GM23338 (cell line): ENCODE measurements at regions not wholly inside any gene's neighbourhood (a gene's known extent, or its start where the extent isn't known, plus 50 kb on each side); places are given as distances from the start of the nearest gene placed in this dataset.

Source experiments
- ATAC-seq: fragments of 200-7000 bp; cut with Tn5 transposase; 3 replicates; pipeline ENCODE4 v1.9.1; 2020
- DNase-seq: peaks from one replicate; pipeline ENCODE4 v3.0.0-alpha.2; 2015; ENCODE audit warnings: low spot score
- H2AFZ ChIP-seq: fragments of 200-600 bp; sonication (generic); 2 replicates; pipeline ENCODE4 v1.8.0; 2016; ENCODE audit warnings: antibody characterized with exemption, mild to moderate bottlenecking, moderate library complexity
- H3F3A ChIP-seq: fragments of 200-600 bp; sonication (generic); replicated peaks from 2 replicates; pipeline ENCODE4 v1.8.0; 2017; ENCODE audit warnings: antibody characterized with exemption, mixed run types, low read depth
- H3K27ac ChIP-seq: fragments of 200-600 bp; sonication (generic); 2 replicates; pipeline ENCODE4 v1.6.1; 2016; ENCODE audit warnings: low read depth
- H3K27me3 ChIP-seq: fragments of 200-600 bp; sonication (generic); 2 replicates; pipeline ENCODE4 v1.8.0; 2016; ENCODE audit warnings: mild to moderate bottlenecking, mixed run types, moderate library complexity; ENCODE audit not compliant: insufficient read depth
- H3K36me3 ChIP-seq: fragments of 200-600 bp; sonication (generic); 2 replicates; pipeline ENCODE4 v1.8.0; 2016; ENCODE audit warnings: mild to moderate bottlenecking; ENCODE audit not compliant: insufficient read depth
- H3K4me1 ChIP-seq: fragments of 200-600 bp; sonication (generic); 2 replicates; pipeline ENCODE4 v1.8.0; 2016; ENCODE audit warnings: mild to moderate bottlenecking, moderate library complexity; ENCODE audit not compliant: insufficient read depth
- H3K4me2 ChIP-seq: fragments of 200-600 bp; sonication (generic); 2 replicates; pipeline ENCODE4 v1.7.1; 2017; ENCODE audit warnings: mixed run types
- H3K4me3 ChIP-seq: fragments of 200-600 bp; sonication (generic); 2 replicates; pipeline ENCODE4 v1.6.1; 2016; ENCODE audit warnings: mixed run types
- H3K79me2 ChIP-seq: fragments of 200-600 bp; sonication (generic); replicated peaks from 2 replicates; pipeline ENCODE4 v1.8.0; 2017; ENCODE audit warnings: mild to moderate bottlenecking; ENCODE audit not compliant: insufficient read depth
- H3K9me2 ChIP-seq: fragments of 200-600 bp; sonication (generic); 2 replicates; pipeline ENCODE4 v1.8.0; 2017; ENCODE audit not compliant: insufficient read depth
- H4K20me1 ChIP-seq: fragments of 200-600 bp; sonication (generic); replicated peaks from 2 replicates; pipeline ENCODE4 v1.8.0; 2017; ENCODE audit warnings: mild to moderate bottlenecking; ENCODE audit not compliant: insufficient read depth
- H3K27ac Mint-ChIP-seq: 2 replicates; pipeline ENCODE4 v1.8.0; 2020; ENCODE audit warnings: inconsistent platforms, mild to moderate bottlenecking, moderate library complexity, mixed read lengths
- H3K27me3 Mint-ChIP-seq: 3 replicates; pipeline ENCODE4 v1.8.0; 2022; ENCODE audit warnings: low read depth, mild to moderate bottlenecking, moderate library complexity, mixed read lengths, inconsistent platforms; ENCODE audit not compliant: insufficient read depth, poor library complexity
- H3K36me3 Mint-ChIP-seq: 3 replicates; pipeline ENCODE4 v1.8.0; 2021; ENCODE audit warnings: low read depth, mild to moderate bottlenecking, inconsistent platforms, moderate library complexity, mixed read lengths
- H3K4me1 Mint-ChIP-seq: 3 replicates; pipeline ENCODE4 v1.8.0; 2020; ENCODE audit warnings: mild to moderate bottlenecking, inconsistent platforms, mixed read lengths
- H3K4me3 Mint-ChIP-seq: 3 replicates; pipeline ENCODE4 v1.8.0; 2021; ENCODE audit warnings: moderate library complexity, mild to moderate bottlenecking, inconsistent platforms, mixed read lengths
- H3K9me3 Mint-ChIP-seq: 3 replicates; pipeline ENCODE4 v1.8.0; 2020; ENCODE audit warnings: moderate library complexity, mild to moderate bottlenecking, inconsistent platforms, mixed read lengths
- CREB1 ChIP-seq: fragments of 250-450 bp; sonication (Bioruptor Pico); IDR thresholded peaks from 2 replicates; pipeline ENCODE4 v1.5.0; 2020; ENCODE audit warnings: low read depth, mild to moderate bottlenecking, moderate library complexity
- CTCF ChIP-seq, 2 experiments: fragments of 200-600 bp in 1 of 2; sonication (generic) in 1 of 2; conservative IDR thresholded peaks; 2 replicates each; pipeline versions ENCODE4 v1.5.1 to v1.6.1; 2016 to 2017; ENCODE audit warnings: antibody characterized with exemption in 2 of 2, low read depth in 2 of 2, mild to moderate bottlenecking in 2 of 2, moderate library complexity in 1 of 2
- ETS1 ChIP-seq: IDR thresholded peaks from 2 replicates; pipeline ENCODE4 v1.6.1; 2016; ENCODE audit warnings: antibody characterized with exemption
- EZH2 ChIP-seq: fragments of 200-600 bp; sonication (generic); IDR thresholded peaks from one replicate; pipeline ENCODE4 v1.8.0; 2017; ENCODE audit warnings: antibody characterized with exemption, mild to moderate bottlenecking, low read depth; ENCODE audit not compliant: unreplicated experiment
- EZH2phosphoT487 ChIP-seq: fragments of 200-600 bp; sonication (generic); IDR thresholded peaks from one replicate; pipeline ENCODE4 v1.8.1; 2018; ENCODE audit warnings: antibody characterized with exemption; ENCODE audit not compliant: unreplicated experiment
- JUNB ChIP-seq: IDR thresholded peaks from one replicate; pipeline ENCODE4 v1.6.1; 2016; ENCODE audit warnings: antibody characterized with exemption; ENCODE audit not compliant: unreplicated experiment
- NANOG ChIP-seq: IDR thresholded peaks from 2 replicates; pipeline ENCODE4 v1.6.1; 2016; ENCODE audit warnings: antibody characterized with exemption, borderline replicate concordance
- POLR2AphosphoS5 ChIP-seq: IDR thresholded peaks from 2 replicates; pipeline ENCODE4 v1.6.1; 2016; ENCODE audit warnings: antibody characterized with exemption, low read depth
- REST ChIP-seq: IDR thresholded peaks from one replicate; pipeline ENCODE4 v1.6.1; 2018; ENCODE audit warnings: antibody characterized with exemption; ENCODE audit not compliant: unreplicated experiment
- STAT1 ChIP-seq: IDR thresholded peaks from one replicate; pipeline ENCODE4 v1.6.1; 2016; ENCODE audit warnings: antibody characterized with exemption; ENCODE audit not compliant: unreplicated experiment
- ZNF114 ChIP-seq: fragments of 250-450 bp; sonication (Bioruptor Pico); IDR thresholded peaks from 2 replicates; pipeline ENCODE4 v1.5.0; 2020; ENCODE audit warnings: mild to moderate bottlenecking, moderate library complexity
- ZNF331 ChIP-seq: fragments of 250-450 bp; sonication (Bioruptor Pico); IDR thresholded peaks from 2 replicates; pipeline ENCODE4 v1.5.0; 2020; ENCODE audit warnings: low read depth, mild to moderate bottlenecking, moderate library complexity
- ZNF462 ChIP-seq: fragments of 250-450 bp; sonication (Bioruptor Pico); IDR thresholded peaks from 2 replicates; pipeline ENCODE4 v1.5.0; 2020; ENCODE audit warnings: mild to moderate bottlenecking, moderate library complexity

- Histone ChIP-seq H3F3A (no peaks in the 10 kb centered on the region), H3K27me3 (no peaks in the 10 kb centered on the region), H4K20me1 (no peaks in the 10 kb centered on the region), H3K36me3 (no peaks in the 10 kb centered on the region), H3K27ac (no peak overlapping the region), H3K4me2 (no peak overlapping the region), H3K4me3 (no peak overlapping the region), H3K4me1 (no peaks in the 10 kb centered on the region), H2AFZ (peak overlapping the region; percentile 81), H3K79me2 (no peaks in the 10 kb centered on the region), H3K9me2 (no peaks in the 10 kb centered on the region)
- no peak for ATAC-seq
- Mint-ChIP-seq H3K4me1 (peaks cover 6% of the 10 kb centered on the region), H3K27ac (no peak overlapping the region), H3K27me3 (peaks cover 2% of the 10 kb centered on the region), H3K36me3 (no peaks in the 10 kb centered on the region), H3K4me3 (no peak overlapping the region), H3K9me3 (no peaks in the 10 kb centered on the region)
- TF ChIP-seq ZNF462 (CRISPR knock-in tag) (no peak), ZNF114 (CRISPR knock-in tag) (no peak), STAT1 (no peak), EZH2phosphoT487 (no peak), ZNF331 (CRISPR knock-in tag) (no peak), POLR2AphosphoS5 (no peak), CTCF (conservative IDR thresholded peaks at IDR 0.05; ENCODE audit: low read depth in 2 of 2) (no peak), NANOG (no peak), JUNB (no peak), ETS1 (no peak), CREB1 (CRISPR knock-in tag) (no peak), REST (no peak), EZH2 (no peak)
- no peak for DNase-seq
Measured at GRCh38 chr1:235047331-235047871, 81.2 kb downstream of the TOMM20 start.
